ENCODE measurements at regions not wholly inside any gene's neighbourhood (a gene's known extent, or its start where the extent isn't known, plus 50 kb on each side); places are given as distances from the start of the nearest gene placed in this dataset.
"Not testable (repeated sequence)": the region's sequence is repeated elsewhere in the genome, so short reads cannot be mapped to it uniquely, and the experiment has no call there.

DNA sequence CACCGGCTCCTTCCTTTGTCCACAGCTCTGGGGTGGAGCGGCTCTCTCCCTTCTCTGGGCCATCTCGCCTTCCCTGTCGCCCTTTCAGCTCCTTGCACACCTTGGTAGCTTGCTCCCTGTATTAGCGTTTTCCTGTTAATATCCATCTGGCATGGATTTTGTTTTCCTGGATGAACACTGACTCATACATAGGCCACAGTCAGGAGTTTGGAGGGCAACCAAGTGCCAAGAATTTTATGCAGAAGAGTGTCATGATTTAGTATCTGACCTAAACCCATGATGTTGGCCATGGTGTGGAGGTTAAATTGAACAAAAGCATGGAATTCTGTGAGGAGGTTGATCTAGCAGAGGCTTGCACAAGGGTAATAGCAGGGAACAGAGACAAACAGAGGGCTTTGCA lies 180.9 kb downstream of the AIPL1 start:
- DNase-seq = no peak

DNA sequence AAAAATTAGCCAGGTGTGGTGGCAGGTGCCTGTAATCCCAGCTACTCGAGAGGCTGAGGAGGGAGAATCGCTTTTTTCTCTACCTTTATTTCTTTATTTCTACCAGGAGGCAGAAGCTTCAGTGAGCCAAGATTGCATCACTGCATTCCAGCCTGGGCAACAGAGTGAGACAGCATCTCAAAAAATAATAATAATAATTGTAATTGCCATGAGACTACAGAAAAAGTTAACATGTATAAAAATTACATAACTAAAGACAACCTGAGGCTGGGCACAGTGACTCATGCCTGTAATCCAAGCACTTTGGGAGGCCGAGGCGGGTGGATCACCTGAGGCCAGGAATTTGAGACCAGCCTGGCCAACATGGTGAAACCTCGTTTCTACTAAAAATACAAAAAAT lies 181.5 kb downstream of the WSCD1 start:
- DNase-seq = not testable (repeated sequence)

DNA sequence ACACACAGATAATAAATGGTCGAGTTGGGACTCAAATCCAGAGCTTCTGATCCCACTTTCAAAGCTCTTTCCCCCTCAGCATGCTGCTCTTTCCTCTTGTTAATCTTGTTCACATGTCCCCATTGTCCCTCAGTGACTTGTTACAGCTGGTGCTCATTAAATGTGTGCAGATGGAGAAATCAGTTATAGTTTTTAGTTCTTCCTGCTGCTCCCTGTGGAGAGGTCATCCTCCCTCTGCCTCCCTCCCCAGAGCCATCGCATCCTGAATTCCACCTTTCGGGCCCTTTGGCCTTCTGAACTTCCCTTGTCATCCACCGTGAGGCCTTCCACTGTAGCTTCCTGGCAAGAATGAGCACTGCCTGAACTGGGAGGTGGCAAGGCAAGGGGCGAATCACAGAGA lies 179.6 kb downstream of the WSCD1 start:
- DNase-seq = no peak

- DNase-seq = no peak
Measured at GRCh38 chr17:6248061-6248460, 177.9 kb downstream of the WSCD1 start.

- no peak for DNase-seq
Measured at GRCh38 chr17:6245301-6246177, 175.4 kb downstream of the WSCD1 start.

DNA sequence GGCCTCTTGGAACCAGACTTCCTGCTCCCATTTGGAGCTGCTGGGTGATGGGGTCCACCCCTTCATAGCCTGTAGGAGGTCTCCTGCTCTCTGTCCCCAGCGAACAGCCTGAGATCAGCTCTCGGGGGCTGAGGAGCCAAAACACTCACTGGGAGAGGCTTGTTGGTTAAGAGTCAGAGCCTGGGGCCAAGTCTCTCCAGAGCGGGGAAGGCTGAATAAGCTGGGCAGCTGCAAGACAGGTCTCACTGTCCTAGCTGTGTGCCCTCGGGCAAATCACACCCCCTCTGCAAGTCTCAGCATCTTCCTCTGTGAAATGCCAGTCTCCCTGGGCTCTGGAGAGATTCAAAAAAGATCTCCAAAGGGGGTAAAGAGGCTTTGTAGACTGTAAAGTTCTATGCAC lies 174.6 kb downstream of the WSCD1 start:
- no peak for DNase-seq

- no peak for DNase-seq
Measured at GRCh38 chr17:6244253-6244652, 174.1 kb downstream of the WSCD1 start.

- DNase-seq = no peak
Measured at GRCh38 chr17:6243186-6243585, 173.0 kb downstream of the WSCD1 start.

DNA sequence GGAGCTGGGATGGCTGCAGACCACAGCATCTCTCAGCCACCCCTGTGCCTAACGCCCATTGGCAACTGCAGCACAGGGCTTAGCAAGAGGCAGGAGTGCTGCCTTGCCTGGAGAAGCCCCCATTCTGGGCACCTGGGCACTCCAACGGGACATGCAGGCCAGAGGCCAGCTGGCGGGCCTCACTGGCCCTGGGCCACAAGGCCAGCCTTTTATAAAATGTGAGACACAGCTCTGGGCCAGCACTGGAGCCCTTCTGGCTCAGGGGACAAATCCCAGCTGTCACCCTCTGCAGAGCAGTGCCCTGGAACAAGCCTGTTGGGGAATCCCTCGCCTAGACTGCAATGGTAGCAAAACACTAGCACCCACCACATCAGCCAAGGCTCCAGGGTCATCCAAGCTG lies 171.8 kb downstream of the WSCD1 start:
- no peak for DNase-seq

GRCh38 chr17:6241381-6241780 lies 171.2 kb downstream of the WSCD1 start:
- DNase-seq = no peak

DNA sequence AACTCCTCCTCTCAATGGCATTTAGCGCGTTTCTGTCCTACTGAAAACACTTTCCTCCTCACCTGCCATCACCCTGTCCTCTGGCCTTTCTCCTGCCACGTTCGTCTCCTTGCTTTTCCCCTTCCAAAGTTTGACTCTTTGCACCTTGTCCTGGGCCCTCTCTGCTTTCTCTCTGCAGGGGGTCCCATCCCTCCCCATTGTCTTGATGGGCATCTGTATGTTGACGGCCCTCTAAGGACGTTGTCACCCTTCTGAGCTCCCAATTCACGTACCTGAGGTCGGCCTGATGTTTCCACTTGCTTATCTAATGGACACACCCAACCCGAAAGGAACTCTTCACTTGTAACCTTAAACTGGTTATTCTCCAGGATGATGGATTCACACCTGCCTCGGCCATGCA lies 170.4 kb downstream of the WSCD1 start:
- DNase-seq = no peak

DNA sequence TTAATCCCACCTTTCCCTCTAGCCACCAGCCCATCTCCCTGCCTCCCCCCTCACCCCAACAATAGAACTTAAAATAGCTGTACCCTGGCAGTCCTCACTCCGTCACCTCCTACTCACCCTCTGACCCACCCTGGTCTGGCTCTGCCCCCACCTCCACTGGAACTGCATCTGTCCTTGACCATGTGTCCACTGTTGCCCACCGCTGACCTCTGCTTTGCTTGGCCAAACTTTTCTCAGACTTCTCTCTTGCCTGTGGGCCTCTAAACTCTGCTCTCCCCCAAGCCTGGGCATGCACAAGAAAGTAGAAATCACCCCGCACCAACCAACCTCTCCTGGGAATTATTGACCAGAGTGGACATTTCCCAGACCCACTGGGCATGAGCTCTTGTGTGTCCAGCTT lies 169.8 kb downstream of the WSCD1 start:
- no peak for DNase-seq

GRCh38 chr17:6239241-6239798 lies 169.1 kb downstream of the WSCD1 start:
- DNase-seq = no peak

DNA sequence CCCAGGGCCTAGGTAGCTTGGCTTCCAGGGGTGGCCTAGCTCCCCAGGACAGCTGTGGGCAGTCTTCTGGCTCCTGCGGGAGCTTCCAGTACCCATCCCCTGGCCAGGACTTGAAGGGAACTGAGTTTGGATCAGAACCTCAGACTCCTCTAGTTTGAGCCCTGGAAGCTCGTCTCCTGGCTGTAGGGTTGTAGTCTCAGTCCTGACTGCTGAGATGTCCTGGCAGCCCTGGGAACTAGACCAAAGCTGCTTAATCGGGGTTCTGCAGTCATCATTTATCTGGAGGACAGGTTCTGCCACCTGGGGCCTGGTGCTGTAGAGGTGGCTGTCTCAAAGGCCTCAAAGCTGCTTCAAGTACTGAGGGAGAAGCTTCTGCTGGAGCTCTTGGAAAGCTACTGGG lies 163.7 kb downstream of the WSCD1 start:
- no peak for DNase-seq

GRCh38 chr17:6233339-6233738 lies 163.2 kb downstream of the WSCD1 start:
- no peak for DNase-seq

GRCh38 chr17:6232732-6233101 lies 162.5 kb downstream of the WSCD1 start:
- no peak for DNase-seq

DNA sequence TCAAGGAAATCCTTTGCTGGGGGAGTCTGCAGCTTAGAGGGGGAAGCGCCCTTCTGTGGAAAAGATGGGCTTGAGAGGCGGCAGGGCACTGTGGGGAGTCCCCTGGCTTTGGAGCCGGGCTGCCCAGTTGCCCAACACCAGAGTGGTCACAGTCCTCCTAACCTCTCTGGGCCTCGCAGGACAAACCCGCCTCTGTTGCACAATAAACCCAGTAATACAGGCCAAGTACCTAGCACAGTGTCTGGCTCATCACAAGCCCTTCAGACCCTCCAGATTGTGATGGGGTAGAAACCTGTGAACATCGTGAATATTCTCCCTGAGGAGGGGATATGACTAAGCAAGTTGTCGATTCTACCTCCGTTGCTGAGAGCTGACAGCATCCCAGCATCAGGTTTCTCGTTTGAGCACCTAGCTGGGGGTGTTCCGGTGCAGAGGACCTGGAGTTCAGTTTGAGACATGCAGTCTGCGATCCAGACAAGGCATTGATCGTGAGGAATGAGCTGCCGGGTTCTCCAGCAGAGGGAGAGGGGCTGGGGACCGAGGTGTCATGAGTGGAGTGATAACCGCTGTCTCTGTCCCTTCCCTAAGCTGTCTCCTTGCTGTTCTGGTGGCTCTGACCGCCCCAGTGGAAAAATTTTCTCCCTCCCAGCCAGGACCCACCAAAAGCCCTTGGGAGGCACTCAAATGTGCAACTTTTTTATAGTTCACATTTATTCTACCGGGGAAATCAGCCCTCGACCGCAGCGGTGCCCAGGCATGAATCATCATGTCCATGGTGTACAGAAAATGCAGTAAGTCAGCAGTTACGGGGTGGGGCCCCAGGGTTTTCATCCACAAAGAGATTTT lies 161.9 kb downstream of the WSCD1 start:
- no peak for DNase-seq

GRCh38 chr17:6231465-6231864 lies 161.3 kb downstream of the WSCD1 start:
- no peak for DNase-seq

GRCh38 chr17:6218333-6218732 lies 148.2 kb downstream of the WSCD1 start:
- DNase-seq = no peak

DNA sequence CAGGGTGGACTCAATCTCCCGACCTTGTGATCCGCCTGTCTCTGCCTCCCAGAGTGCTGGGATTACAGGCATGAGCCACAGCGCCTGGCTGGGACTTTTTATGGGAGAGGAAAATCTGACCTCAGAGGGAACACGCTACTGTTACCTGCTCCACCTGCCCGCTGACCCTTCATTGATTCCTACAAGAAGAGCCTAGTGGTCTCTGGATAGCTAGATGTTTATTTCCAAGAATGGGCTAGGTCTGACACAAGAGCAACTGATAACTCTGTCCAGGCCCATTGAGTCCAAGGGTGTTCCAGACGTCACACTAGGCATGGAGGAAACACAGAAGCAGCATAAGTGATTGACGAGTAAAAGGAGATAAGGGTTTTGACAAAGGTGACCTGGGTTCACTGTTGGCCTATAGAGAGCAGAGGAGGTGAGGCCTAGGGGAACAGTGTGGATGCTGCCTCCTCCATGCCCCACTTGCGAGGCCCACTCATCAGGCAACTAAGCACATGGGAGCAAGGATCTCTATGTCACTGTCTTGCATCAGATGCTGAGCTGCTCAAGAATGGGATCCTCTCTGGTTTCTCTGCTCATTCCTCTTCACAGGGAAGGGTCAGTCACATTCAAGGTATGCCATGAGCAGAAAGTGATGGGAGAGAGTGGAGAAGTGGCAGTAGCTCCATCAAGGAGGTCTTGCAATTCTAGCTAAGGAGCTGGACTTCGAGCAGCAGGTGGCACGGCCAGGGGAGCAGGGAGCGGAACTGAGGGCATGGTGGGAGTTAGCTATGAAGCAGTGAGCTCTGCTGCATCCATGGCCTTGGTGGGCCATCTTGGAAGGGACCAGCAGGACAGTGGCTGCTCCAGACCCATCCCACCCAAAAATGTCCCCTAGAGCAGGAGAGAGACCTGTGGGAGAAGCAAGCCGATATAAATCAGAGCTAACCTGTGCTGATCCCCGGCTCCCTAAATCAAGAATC lies 145.2 kb downstream of the WSCD1 start:
- no peak for DNase-seq

- DNase-seq = no peak
Measured at GRCh38 chr17:6213859-6214258, 143.7 kb downstream of the WSCD1 start.

GRCh38 chr17:6212766-6213165 lies 142.6 kb downstream of the WSCD1 start:
- DNase-seq = no peak

DNA sequence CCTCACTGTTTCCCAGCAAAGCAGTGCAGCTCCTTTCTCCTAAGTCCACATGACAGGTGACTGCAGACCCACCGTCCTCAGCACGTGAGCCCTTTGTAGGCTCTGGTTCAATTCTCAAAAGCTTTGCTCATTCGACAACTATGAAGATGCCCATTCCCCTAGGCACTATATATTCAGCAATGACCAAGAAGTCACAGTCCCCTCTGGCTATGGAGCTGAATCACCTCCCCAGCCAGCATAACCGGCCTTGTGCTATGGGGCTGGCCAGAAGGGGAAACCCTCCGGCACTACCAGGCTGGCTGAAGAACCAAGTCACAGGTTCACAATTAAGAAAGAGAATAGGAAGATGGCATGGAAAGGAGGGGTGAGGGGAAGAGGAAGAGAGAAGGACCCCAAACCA lies 139.7 kb downstream of the WSCD1 start:
- DNase-seq = no peak
